OCI-LY7 (cell line): ENCODE measurements at regions not wholly inside any gene's neighbourhood (a gene's known extent, or its start where the extent isn't known, plus 50 kb on each side); places are given as distances from the start of the nearest gene placed in this dataset.

Experiments
- CTCF ChIP-seq: fragments of 200-600 bp; sonication (generic); conservative IDR thresholded peaks from 2 replicates; pipeline ENCODE4 v1.5.1; 2014; ENCODE audit warnings: mild to moderate bottlenecking, antibody characterized with exemption, low read length, moderate library complexity, mixed read lengths
- EZH2phosphoT487 ChIP-seq: fragments of 200-600 bp; sonication (generic); IDR thresholded peaks from 2 replicates; pipeline ENCODE4 v1.6.1; 2018; ENCODE audit warnings: low read depth, borderline replicate concordance, mild to moderate bottlenecking, mixed run types, antibody characterized with exemption, low read length, moderate library complexity, mixed read lengths

GRCh38 chr13:76741046-76741445 is 145.2 kb downstream of the KCTD12 start:
- TF ChIP-seq CTCF (no peak), EZH2phosphoT487 (no peak)
